Adrenal gland (tissue), 9 donors: ENCODE measurements at regions not wholly inside any gene's neighbourhood (a gene's known extent, or its start where the extent isn't known, plus 50 kb on each side); places are given as distances from the start of the nearest gene placed in this dataset.

ENCODE experiments used
- DNase-seq, 7 donors: peaks; one replicate each; pipeline ENCODE4 v3.0.0-alpha.2; 2019 to 2020
- H3K27ac ChIP-seq, 5 donors: fragments of 200-600 bp; sonication (generic) in 4 of 5; 1 replicate in 3 of 5; 2 replicates in 2 of 5; pipeline versions ENCODE4 v1.5.1 to v1.8.0; 2016 to 2020; ENCODE audit warnings: mild to moderate bottlenecking in 1 of 5
- H3K27me3 ChIP-seq: fragments of 200-600 bp; 2 replicates; pipeline ENCODE4 v1.8.0; 2021
- H3K36me3 ChIP-seq, 2 donors: fragments of 200-600 bp; replicated peaks in 1 of 2; 1 replicate in 1 of 2; 2 replicates in 1 of 2; pipeline versions ENCODE4 v1.5.1 to v1.8.0; 2018 to 2022
- H3K4me1 ChIP-seq, 2 donors: fragments of 200-600 bp; replicated peaks in 1 of 2; 1 replicate in 1 of 2; 2 replicates in 1 of 2; pipeline versions ENCODE4 v1.5.1 to v1.8.0; 2018 to 2021
- H3K4me3 ChIP-seq, 4 donors: fragments of 200-600 bp; sonication (generic) in 3 of 4; one replicate each; pipeline ENCODE4 v1.5.1; 2016 to 2018
- H3K9me3 ChIP-seq, 3 donors: fragments of 200-600 bp; sonication (generic) in 1 of 3; replicated peaks in 1 of 3; 1 replicate in 2 of 3; 2 replicates in 1 of 3; pipeline versions ENCODE4 v1.5.1 to v1.8.0; 2016 to 2021
- POLR2A ChIP-seq, 2 donors: fragments of 450-650 bp; IDR thresholded peaks; one replicate each; pipeline ENCODE4 v1.6.1; 2017; ENCODE audit warnings: antibody characterized with exemption in 2 of 2, mild to moderate bottlenecking in 2 of 2, moderate library complexity in 1 of 2
- WGBS, 4 donors: extraction: QIAGEN DNeasy Blood & Tissue Kit in 2 of 4; methylation state at CpG; one replicate each; pipeline versions ENCODE4 v1.1.5 to v1.1.7; 2013 to 2017; 5-methylcytosine and 5-hydroxymethylcytosine counted together
- intact Hi-C, 2 donors: fragments of 100-400 bp; cut with DNase I; formaldehyde crosslinking; loops; one replicate each; pipeline versions ENCODE4 v1.14.1 to v1.15.0; 2022 to 2023
- TF ChIP-seq, protein P1 (sequence below), 6 experiments: fragments of 450-650 bp in 4 of 6; fragments of 200-600 bp in 2 of 6; sonication (generic) in 1 of 6; IDR thresholded peaks; 1 replicate in 5 of 6; 2 replicates in 1 of 6; pipeline versions ENCODE4 v1.5.1 to v1.8.0; 2016 to 2021; ENCODE audit warnings: antibody characterized with exemption in 6 of 6, mild to moderate bottlenecking in 2 of 6, moderate library complexity in 1 of 6
- donor health status: healthy with polysubstance abuse.
- donor health status: Bipolar disorder and iron deficiency.
- donor health status: DM: yes; HTN: yes; CAD: no.
- donor health status: DM: no; HTN: no; CAD: no.
- donor health status: DM: no; HTN: no; CAD: no.

DNA sequence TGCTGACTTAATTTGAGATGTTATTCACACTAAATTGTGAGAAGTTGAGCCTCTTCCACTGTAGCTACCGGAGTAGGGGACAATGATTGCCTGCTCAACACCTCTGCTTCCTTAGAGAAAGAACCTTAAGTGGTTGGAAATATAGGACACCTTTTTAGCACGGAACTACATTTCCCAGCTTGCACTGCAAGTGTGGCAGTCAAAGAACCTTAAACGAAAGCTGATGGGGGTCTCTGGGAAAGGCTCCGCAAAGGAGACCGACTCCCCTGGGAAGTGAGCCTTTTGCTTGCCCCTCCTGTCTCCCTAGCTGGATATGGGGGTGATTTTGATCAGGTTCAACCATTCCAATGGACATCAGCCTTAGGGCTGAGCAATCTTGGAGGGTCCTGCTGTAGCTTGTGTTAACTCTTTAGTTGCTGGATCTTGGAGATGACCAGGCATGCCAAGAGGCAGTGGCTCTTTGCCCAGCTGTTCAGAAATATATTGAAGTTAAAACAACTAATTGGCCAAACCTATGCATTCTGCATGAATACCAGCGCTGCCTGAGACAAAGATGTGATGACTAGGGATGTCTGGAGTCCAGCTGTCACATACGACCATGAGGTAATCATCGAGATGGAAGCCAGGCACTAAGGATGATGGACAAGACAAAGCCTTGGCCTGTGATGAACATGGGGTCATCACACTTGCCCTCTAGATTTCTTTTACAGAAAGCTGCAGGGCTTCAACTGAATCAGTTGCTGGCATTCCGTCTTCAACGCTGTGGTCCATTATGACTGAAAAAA is 286.5 kb downstream of the FOXO1 start:
- H3K4me1 ChIP-seq: no peaks in the 10 kb centered on the region
- no peaks in the 10 kb centered on the region for H3K27me3 ChIP-seq
- intact Hi-C loops: no loop called here
- no peaks in the 10 kb centered on the region for H3K9me3 ChIP-seq
- no peak for TF ChIP-seq POLR2A (IDR thresholded peaks at IDR 0.05)
- TF ChIP-seq, protein P1, sequence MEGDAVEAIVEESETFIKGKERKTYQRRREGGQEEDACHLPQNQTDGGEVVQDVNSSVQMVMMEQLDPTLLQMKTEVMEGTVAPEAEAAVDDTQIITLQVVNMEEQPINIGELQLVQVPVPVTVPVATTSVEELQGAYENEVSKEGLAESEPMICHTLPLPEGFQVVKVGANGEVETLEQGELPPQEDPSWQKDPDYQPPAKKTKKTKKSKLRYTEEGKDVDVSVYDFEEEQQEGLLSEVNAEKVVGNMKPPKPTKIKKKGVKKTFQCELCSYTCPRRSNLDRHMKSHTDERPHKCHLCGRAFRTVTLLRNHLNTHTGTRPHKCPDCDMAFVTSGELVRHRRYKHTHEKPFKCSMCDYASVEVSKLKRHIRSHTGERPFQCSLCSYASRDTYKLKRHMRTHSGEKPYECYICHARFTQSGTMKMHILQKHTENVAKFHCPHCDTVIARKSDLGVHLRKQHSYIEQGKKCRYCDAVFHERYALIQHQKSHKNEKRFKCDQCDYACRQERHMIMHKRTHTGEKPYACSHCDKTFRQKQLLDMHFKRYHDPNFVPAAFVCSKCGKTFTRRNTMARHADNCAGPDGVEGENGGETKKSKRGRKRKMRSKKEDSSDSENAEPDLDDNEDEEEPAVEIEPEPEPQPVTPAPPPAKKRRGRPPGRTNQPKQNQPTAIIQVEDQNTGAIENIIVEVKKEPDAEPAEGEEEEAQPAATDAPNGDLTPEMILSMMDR (IDR thresholded peaks at IDR 0.05): no peak
- DNase-seq: no peak
- 69 to 77% (median 72%) methylated on average over 10 of the region's 10 CpGs for WGBS, 4 donors
- no peaks in the 10 kb centered on the region for H3K36me3 ChIP-seq
- no peak overlapping the region for H3K4me3 ChIP-seq
- no peak overlapping the region for H3K27ac ChIP-seq

GRCh38 chr13:40381935-40382764 is 284.3 kb downstream of the FOXO1 start:
- Histone ChIP-seq H3K9me3 (no peaks in the 10 kb centered on the region), H3K4me3 (no peak overlapping the region), H3K36me3 (no peaks in the 10 kb centered on the region), H3K27me3 (no peaks in the 10 kb centered on the region), H3K4me1 (no peaks in the 10 kb centered on the region), H3K27ac (no peak overlapping the region)
- no peak for TF ChIP-seq POLR2A (IDR thresholded peaks at IDR 0.05)
- TF ChIP-seq, protein P1 (IDR thresholded peaks at IDR 0.05): no peak
- intact Hi-C loops: no loop called here
- no peak for DNase-seq
- 89 to 96% (median 95%) methylated on average over 17 to 27 of the region's 27 CpGs for WGBS, 4 donors

GRCh38 chr13:40383132-40383531 is 283.3 kb downstream of the FOXO1 start:
- DNase-seq: no peak
- Histone ChIP-seq H3K36me3 (no peaks in the 10 kb centered on the region), H3K27me3 (no peaks in the 10 kb centered on the region), H3K9me3 (no peaks in the 10 kb centered on the region), H3K27ac (no peak overlapping the region), H3K4me3 (no peak overlapping the region), H3K4me1 (no peaks in the 10 kb centered on the region)
- intact Hi-C loops: no loop called here
- 64 to 79% (median 70%) methylated on average over 2 to 7 of the region's 7 CpGs for WGBS, 4 donors
- no peak for TF ChIP-seq POLR2A (IDR thresholded peaks at IDR 0.05)
- TF ChIP-seq, protein P1 (IDR thresholded peaks at IDR 0.05): no peak

GRCh38 chr13:40383885-40384284 is 282.6 kb downstream of the FOXO1 start:
- Histone ChIP-seq H3K9me3 (no peaks in the 10 kb centered on the region), H3K36me3 (no peaks in the 10 kb centered on the region), H3K4me3 (no peak overlapping the region), H3K4me1 (no peaks in the 10 kb centered on the region), H3K27ac (no peak overlapping the region), H3K27me3 (no peaks in the 10 kb centered on the region)
- intact Hi-C loops: no loop called here
- no peak for DNase-seq
- TF ChIP-seq POLR2A (IDR thresholded peaks at IDR 0.05): no peak
- TF ChIP-seq, protein P1 (IDR thresholded peaks at IDR 0.05): no peak
- WGBS, 4 donors: 89 to 98% (median 90%) methylated on average over 4 of the region's 4 CpGs
